Liver (tissue), 8 donors: ENCODE measurements at regions not wholly inside any gene's neighbourhood (a gene's known extent, or its start where the extent isn't known, plus 50 kb on each side); places are given as distances from the start of the nearest gene placed in this dataset.

Experiments used
- DNase-seq: peaks from one replicate; pipeline ENCODE4 v3.0.0-alpha.2; 2017; ENCODE audit warnings: low spot score
- H3K27ac ChIP-seq, 2 donors: one replicate each; pipeline ENCODE4 v1.7.0; 2013; ENCODE audit warnings: inconsistent platforms in 2 of 2, low read length in 2 of 2, control low read depth in 1 of 2, low read depth in 1 of 2, mild to moderate bottlenecking in 1 of 2
- H3K27me3 ChIP-seq, 4 donors: one replicate each; pipeline versions ENCODE4 v1.6.1 to v1.7.0; 2013; ENCODE audit warnings: low read length in 3 of 4, inconsistent platforms in 1 of 4, mild to moderate bottlenecking in 1 of 4, moderate library complexity in 1 of 4; ENCODE audit not compliant: control insufficient read depth in 4 of 4, insufficient read depth in 4 of 4
- H3K36me3 ChIP-seq, 4 donors: one replicate each; pipeline versions ENCODE4 v1.6.1 to v1.7.0; 2013; ENCODE audit warnings: low read length in 3 of 4, mild to moderate bottlenecking in 3 of 4, low read depth in 1 of 4, moderate library complexity in 1 of 4; ENCODE audit not compliant: control insufficient read depth in 4 of 4, insufficient read depth in 3 of 4
- H3K4me1 ChIP-seq, 4 donors: one replicate each; pipeline versions ENCODE4 v1.6.1 to v1.7.0; 2013; ENCODE audit warnings: low read length in 3 of 4, mild to moderate bottlenecking in 3 of 4, moderate library complexity in 1 of 4; ENCODE audit not compliant: control insufficient read depth in 4 of 4, insufficient read depth in 4 of 4
- H3K4me3 ChIP-seq, 3 donors: one replicate each; pipeline versions ENCODE4 v1.6.1 to v1.7.0; 2013; ENCODE audit warnings: low read length in 3 of 3, control low read depth in 1 of 3, low read depth in 1 of 3, mild to moderate bottlenecking in 1 of 3
- H3K9ac ChIP-seq, 2 donors: one replicate each; pipeline ENCODE4 v1.7.0; 2013; ENCODE audit warnings: low read length in 2 of 2, mild to moderate bottlenecking in 2 of 2, moderate library complexity in 2 of 2, control low read depth in 1 of 2, low read depth in 1 of 2
- H3K9me3 ChIP-seq, 4 donors: one replicate each; pipeline versions ENCODE4 v1.6.1 to v1.7.0; 2013; ENCODE audit warnings: low read length in 3 of 4; ENCODE audit not compliant: control insufficient read depth in 4 of 4
- ATF3 ChIP-seq: IDR thresholded peaks from 2 replicates; pipeline ENCODE4 v1.6.1; 2016; ENCODE audit warnings: antibody characterized with exemption
- CTCF ChIP-seq: fragments of 150-350 bp; IDR thresholded peaks from 2 replicates; pipeline ENCODE4 v1.5.1; 2017; ENCODE audit warnings: improper control_type of control experiment, low read depth, low read length; ENCODE audit not compliant: missing input control
- EGR1 ChIP-seq, 2 donors: IDR thresholded peaks; 2 replicates each; pipeline ENCODE4 v1.6.1; 2016 to 2018; ENCODE audit warnings: antibody characterized with exemption in 2 of 2, low read depth in 2 of 2
- FOXA1 ChIP-seq: IDR thresholded peaks from 2 replicates; pipeline ENCODE4 v1.6.1; 2016; ENCODE audit warnings: antibody characterized with exemption
- FOXA2 ChIP-seq: IDR thresholded peaks from 2 replicates; pipeline ENCODE4 v1.6.1; 2016; ENCODE audit warnings: antibody characterized with exemption
- GABPA ChIP-seq, 2 donors: IDR thresholded peaks in 1 of 2; conservative IDR thresholded peaks in 1 of 2; 2 replicates each; pipeline ENCODE4 v1.6.1; 2016; ENCODE audit warnings: antibody characterized with exemption in 2 of 2, mild to moderate bottlenecking in 1 of 2, moderate library complexity in 1 of 2
- HNF4A ChIP-seq, 2 donors: conservative IDR thresholded peaks; 2 replicates each; pipeline ENCODE4 v1.6.1; 2016; ENCODE audit warnings: antibody characterized with exemption in 2 of 2, mild to moderate bottlenecking in 2 of 2
- HNF4G ChIP-seq: IDR thresholded peaks from 2 replicates; pipeline ENCODE4 v1.6.1; 2016; ENCODE audit warnings: antibody characterized with exemption
- JUND ChIP-seq, 2 donors: IDR thresholded peaks; 2 replicates each; pipeline ENCODE4 v1.6.1; 2016; ENCODE audit warnings: antibody characterized with exemption in 2 of 2
- MAX ChIP-seq: IDR thresholded peaks from 2 replicates; pipeline ENCODE4 v1.6.1; 2016; ENCODE audit warnings: antibody characterized with exemption
- NR2F2 ChIP-seq: IDR thresholded peaks from 2 replicates; pipeline ENCODE4 v1.6.1; 2016; ENCODE audit warnings: antibody characterized with exemption
- RAD21 ChIP-seq, 2 donors: IDR thresholded peaks; 2 replicates each; pipeline ENCODE4 v1.6.1; 2016; ENCODE audit warnings: antibody characterized with exemption in 2 of 2, mild to moderate bottlenecking in 2 of 2
- REST ChIP-seq: IDR thresholded peaks from 2 replicates; pipeline ENCODE4 v1.6.1; 2016; ENCODE audit warnings: antibody characterized with exemption, mild to moderate bottlenecking
- RXRA ChIP-seq, 2 donors: IDR thresholded peaks; 2 replicates each; pipeline ENCODE4 v1.6.1; 2017 to 2018; ENCODE audit warnings: antibody characterized with exemption in 2 of 2, mild to moderate bottlenecking in 1 of 2
- SP1 ChIP-seq: IDR thresholded peaks from 2 replicates; pipeline ENCODE4 v1.6.1; 2018; ENCODE audit warnings: antibody characterized with exemption, mild to moderate bottlenecking
- TAF1 ChIP-seq: conservative IDR thresholded peaks from 2 replicates; pipeline ENCODE4 v1.6.1; 2016; ENCODE audit warnings: antibody characterized with exemption, mild to moderate bottlenecking
- YY1 ChIP-seq: IDR thresholded peaks from 2 replicates; pipeline ENCODE4 v1.6.1; 2016; ENCODE audit warnings: antibody characterized with exemption, mild to moderate bottlenecking
- ZBTB33 ChIP-seq: IDR thresholded peaks from 2 replicates; pipeline ENCODE4 v1.6.1; 2016; ENCODE audit warnings: antibody characterized with exemption
- WGBS: extraction: QIAGEN DNeasy Blood & Tissue Kit; methylation state at CpG from one replicate; pipeline ENCODE4 v1.1.7; 2013; 5-methylcytosine and 5-hydroxymethylcytosine counted together
- donor health status: healthy.
- donor health status: healthy.
- donor health status: healthy.
- donor health status: healthy.
- donor health status: healthy.

- H3K4me3 ChIP-seq: no peak overlapping the region
- WGBS: 93% methylated on average over 1 of the region's 1 CpG
- no peaks in the 10 kb centered on the region for H3K4me1 ChIP-seq
- no peak for DNase-seq
- no peaks in the 10 kb centered on the region for H3K9me3 ChIP-seq
- no peak for TF ChIP-seq TAF1
- TF ChIP-seq GABPA (IDR thresholded peaks at IDR 0.05 in 1 of 2, conservative IDR thresholded peaks at IDR 0.05 in 1 of 2): no peak
- no peak for TF ChIP-seq FOXA1
- no peak for TF ChIP-seq ZBTB33
- TF ChIP-seq MAX: no peak
- no peak for TF ChIP-seq NR2F2
- TF ChIP-seq SP1: no peak
- no peak for TF ChIP-seq ATF3
- TF ChIP-seq RXRA (IDR thresholded peaks at IDR 0.05): no peak
- TF ChIP-seq YY1: no peak
- no peak for TF ChIP-seq CTCF
- no peak for TF ChIP-seq HNF4A (conservative IDR thresholded peaks at IDR 0.05)
- TF ChIP-seq RAD21 (IDR thresholded peaks at IDR 0.05): no peak
- TF ChIP-seq HNF4G: no peak
- TF ChIP-seq EGR1 (IDR thresholded peaks at IDR 0.05; ENCODE audit: low read depth in 2 of 2): no peak
- no peak overlapping the region for H3K9ac ChIP-seq
- H3K27me3 ChIP-seq: no peaks in the 10 kb centered on the region
- H3K27ac ChIP-seq: no peak overlapping the region
- no peaks in the 10 kb centered on the region for H3K36me3 ChIP-seq
Measured at GRCh38 chr1:83075107-83075506, 923.8 kb downstream of the TTLL7 start.

- Histone ChIP-seq H3K27me3 (no peaks in the 10 kb centered on the region), H3K4me3 (no peak overlapping the region), H3K4me1 (peaks cover 0 to 5% (median 0%) of the 10 kb centered on the region in 4 donors), H3K27ac (no peak overlapping the region), H3K9me3 (no peaks in the 10 kb centered on the region), H3K9ac (no peak overlapping the region), H3K36me3 (no peaks in the 10 kb centered on the region)
- WGBS: 83% methylated on average over 4 of the region's 4 CpGs
- TF ChIP-seq FOXA2 (no peak), SP1 (no peak), RAD21 (IDR thresholded peaks at IDR 0.05) (no peak), CTCF (no peak), JUND (IDR thresholded peaks at IDR 0.05) (no peak), MAX (no peak), REST (no peak), YY1 (no peak), HNF4A (conservative IDR thresholded peaks at IDR 0.05) (no peak), ZBTB33 (no peak), GABPA (IDR thresholded peaks at IDR 0.05 in 1 of 2, conservative IDR thresholded peaks at IDR 0.05 in 1 of 2) (no peak), EGR1 (IDR thresholded peaks at IDR 0.05; ENCODE audit: low read depth in 2 of 2) (no peak)
- no peak for DNase-seq
Measured at GRCh38 chr1:83067954-83068353, 931.0 kb downstream of the TTLL7 start.
